ENCODE measurements at regions not wholly inside any gene's neighbourhood (a gene's known extent, or its start where the extent isn't known, plus 50 kb on each side); places are given as distances from the start of the nearest gene placed in this dataset.

- Histone ChIP-seq H3K27ac (no peak overlapping the region), H3K9me3 (ENCODE audit: low read depth) (no peaks in the 10 kb centered on the region), H3K27me3 (no peaks in the 10 kb centered on the region), H3K4me2 (no peak overlapping the region), H3K36me3 (replicated peaks; ENCODE audit: insufficient read depth, low read depth) (no peaks in the 10 kb centered on the region), H3K4me3 (no peak overlapping the region), H2AFZ (no peak overlapping the region), H3K4me1 (ENCODE audit: insufficient read depth) (no peaks in the 10 kb centered on the region), H3K9me2 (replicated peaks; ENCODE audit: insufficient read depth) (no peaks in the 10 kb centered on the region), H3K79me2 (no peaks in the 10 kb centered on the region), H4K20me1 (ENCODE audit: insufficient read depth, poor library complexity, severe bottlenecking) (no peaks in the 10 kb centered on the region)
- 91% methylated on average over 4 of the region's 4 CpGs for WGBS (ENCODE audit: low lambda C conversion rate, missing lambda C conversion rate)
- no peak for TF ChIP-seq EZH2phosphoT487 (IDR thresholded peaks at IDR 0.05; ENCODE audit: low read depth, severe bottlenecking, unreplicated experiment)
- no peak for TF ChIP-seq EZH2 (IDR thresholded peaks at IDR 0.05; ENCODE audit: borderline replicate concordance)
- no peak for TF ChIP-seq CTCF (IDR thresholded peaks at IDR 0.05; ENCODE audit: poor library complexity)
- no peak for DNase-seq (ENCODE audit: low spot score)
Measured at GRCh38 chr21:40901691-40902090, 54.7 kb upstream of the DSCAM start.

GRCh38 chr21:40902299-40902698 is 55.3 kb upstream of the DSCAM start:
- WGBS (ENCODE audit: low lambda C conversion rate, missing lambda C conversion rate), result 64% methylated on average over 3 of the region's 3 CpGs
- no peak for DNase-seq (ENCODE audit: low spot score)

GRCh38 chr21:40902993-40903392 is 56.0 kb upstream of the DSCAM start:
- Histone ChIP-seq H3K4me1 (ENCODE audit: insufficient read depth) (no peaks in the 10 kb centered on the region), H2AFZ (no peak overlapping the region), H3K27me3 (no peaks in the 10 kb centered on the region), H3K4me2 (no peak overlapping the region), H3K9me3 (ENCODE audit: low read depth) (no peaks in the 10 kb centered on the region), H3K9me2 (replicated peaks; ENCODE audit: insufficient read depth) (no peaks in the 10 kb centered on the region), H3K79me2 (no peaks in the 10 kb centered on the region), H3K36me3 (replicated peaks; ENCODE audit: insufficient read depth, low read depth) (no peaks in the 10 kb centered on the region), H4K20me1 (ENCODE audit: insufficient read depth, poor library complexity, severe bottlenecking) (no peaks in the 10 kb centered on the region), H3K4me3 (no peak overlapping the region), H3K27ac (no peak overlapping the region)
- WGBS (ENCODE audit: low lambda C conversion rate, missing lambda C conversion rate), result 79% methylated on average over 3 of the region's 3 CpGs
- no peak for DNase-seq (ENCODE audit: low spot score)
- TF ChIP-seq EZH2phosphoT487 (IDR thresholded peaks at IDR 0.05; ENCODE audit: low read depth, severe bottlenecking, unreplicated experiment) (no peak), EZH2 (IDR thresholded peaks at IDR 0.05; ENCODE audit: borderline replicate concordance) (no peak), CTCF (IDR thresholded peaks at IDR 0.05; ENCODE audit: poor library complexity) (no peak)

More at GRCh38 chr21:40902299-40902698, 55.3 kb upstream of the DSCAM start:
- Histone ChIP-seq H3K4me2 (no peak overlapping the region), H3K4me3 (no peak overlapping the region), H3K4me1 (ENCODE audit: insufficient read depth) (no peaks in the 10 kb centered on the region), H4K20me1 (ENCODE audit: insufficient read depth, poor library complexity, severe bottlenecking) (no peaks in the 10 kb centered on the region), H3K27me3 (no peaks in the 10 kb centered on the region), H2AFZ (no peak overlapping the region), H3K27ac (no peak overlapping the region), H3K79me2 (no peaks in the 10 kb centered on the region), H3K36me3 (replicated peaks; ENCODE audit: insufficient read depth, low read depth) (no peaks in the 10 kb centered on the region), H3K9me3 (ENCODE audit: low read depth) (no peaks in the 10 kb centered on the region), H3K9me2 (replicated peaks; ENCODE audit: insufficient read depth) (no peaks in the 10 kb centered on the region)
- TF ChIP-seq CTCF (IDR thresholded peaks at IDR 0.05; ENCODE audit: poor library complexity) (no peak), EZH2phosphoT487 (IDR thresholded peaks at IDR 0.05; ENCODE audit: low read depth, severe bottlenecking, unreplicated experiment) (no peak), EZH2 (IDR thresholded peaks at IDR 0.05; ENCODE audit: borderline replicate concordance) (no peak)

- no peak for TF ChIP-seq CTCF (IDR thresholded peaks at IDR 0.05; ENCODE audit: poor library complexity)
- TF ChIP-seq EZH2 (IDR thresholded peaks at IDR 0.05; ENCODE audit: borderline replicate concordance), result no peak
- TF ChIP-seq EZH2phosphoT487 (IDR thresholded peaks at IDR 0.05; ENCODE audit: low read depth, severe bottlenecking, unreplicated experiment), result no peak
- 64% methylated on average over 3 of the region's 3 CpGs for WGBS (ENCODE audit: low lambda C conversion rate, missing lambda C conversion rate)
- Histone ChIP-seq H3K36me3 (replicated peaks; ENCODE audit: insufficient read depth, low read depth) (no peaks in the 10 kb centered on the region), H3K9me3 (ENCODE audit: low read depth) (no peaks in the 10 kb centered on the region), H3K4me2 (no peak overlapping the region), H3K79me2 (no peaks in the 10 kb centered on the region), H3K9me2 (replicated peaks; ENCODE audit: insufficient read depth) (no peaks in the 10 kb centered on the region), H3K27ac (no peak overlapping the region), H4K20me1 (ENCODE audit: insufficient read depth, poor library complexity, severe bottlenecking) (no peaks in the 10 kb centered on the region), H3K4me1 (ENCODE audit: insufficient read depth) (no peaks in the 10 kb centered on the region), H3K4me3 (no peak overlapping the region), H3K27me3 (no peaks in the 10 kb centered on the region), H2AFZ (no peak overlapping the region)
- no peak for DNase-seq (ENCODE audit: low spot score)
Measured at GRCh38 chr21:40905251-40905650, 58.3 kb upstream of the DSCAM start.

Data from hepatocyte (in vitro differentiated cells).